OCI-LY7 (cell line): ENCODE measurements at regions not wholly inside any gene's neighbourhood (a gene's known extent, or its start where the extent isn't known, plus 50 kb on each side); places are given as distances from the start of the nearest gene placed in this dataset.

ENCODE experiments used
- EZH2phosphoT487 ChIP-seq: fragments of 200-600 bp; sonication (generic); IDR thresholded peaks from 2 replicates; pipeline ENCODE4 v1.6.1; 2018; ENCODE audit warnings: low read depth, borderline replicate concordance, mild to moderate bottlenecking, mixed run types, antibody characterized with exemption, low read length, moderate library complexity, mixed read lengths
- TF ChIP-seq, protein P1 (sequence below): fragments of 200-600 bp; sonication (generic); conservative IDR thresholded peaks from 2 replicates; pipeline ENCODE4 v1.5.1; 2014; ENCODE audit warnings: mild to moderate bottlenecking, antibody characterized with exemption, low read length, moderate library complexity, mixed read lengths

DNA sequence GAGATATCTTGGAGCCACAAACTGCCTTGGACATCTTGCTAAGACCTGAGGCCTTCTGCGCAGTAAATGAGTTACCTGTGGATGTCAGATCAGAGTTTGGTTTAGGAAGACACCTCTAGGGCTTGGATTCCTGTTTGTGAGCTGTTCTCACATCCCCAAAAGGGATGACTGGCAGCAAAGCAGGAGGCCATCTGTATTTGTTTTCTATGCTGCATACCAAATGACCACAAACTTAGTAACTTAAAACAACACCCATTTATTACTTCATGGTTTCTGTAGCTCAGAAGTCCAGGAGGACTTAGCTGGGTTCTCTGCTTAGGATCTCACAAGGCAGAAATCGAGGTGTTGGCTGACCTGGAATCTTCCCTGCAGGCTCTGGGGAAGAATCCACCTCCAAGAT is 116.7 kb downstream of the UNC5CL start:
- TF ChIP-seq, protein P1, sequence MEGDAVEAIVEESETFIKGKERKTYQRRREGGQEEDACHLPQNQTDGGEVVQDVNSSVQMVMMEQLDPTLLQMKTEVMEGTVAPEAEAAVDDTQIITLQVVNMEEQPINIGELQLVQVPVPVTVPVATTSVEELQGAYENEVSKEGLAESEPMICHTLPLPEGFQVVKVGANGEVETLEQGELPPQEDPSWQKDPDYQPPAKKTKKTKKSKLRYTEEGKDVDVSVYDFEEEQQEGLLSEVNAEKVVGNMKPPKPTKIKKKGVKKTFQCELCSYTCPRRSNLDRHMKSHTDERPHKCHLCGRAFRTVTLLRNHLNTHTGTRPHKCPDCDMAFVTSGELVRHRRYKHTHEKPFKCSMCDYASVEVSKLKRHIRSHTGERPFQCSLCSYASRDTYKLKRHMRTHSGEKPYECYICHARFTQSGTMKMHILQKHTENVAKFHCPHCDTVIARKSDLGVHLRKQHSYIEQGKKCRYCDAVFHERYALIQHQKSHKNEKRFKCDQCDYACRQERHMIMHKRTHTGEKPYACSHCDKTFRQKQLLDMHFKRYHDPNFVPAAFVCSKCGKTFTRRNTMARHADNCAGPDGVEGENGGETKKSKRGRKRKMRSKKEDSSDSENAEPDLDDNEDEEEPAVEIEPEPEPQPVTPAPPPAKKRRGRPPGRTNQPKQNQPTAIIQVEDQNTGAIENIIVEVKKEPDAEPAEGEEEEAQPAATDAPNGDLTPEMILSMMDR, result no peak
- TF ChIP-seq EZH2phosphoT487, result no peak
